HG03565 (cell line): ENCODE measurements at regions not wholly inside any gene's neighbourhood (a gene's known extent, or its start where the extent isn't known, plus 50 kb on each side); places are given as distances from the start of the nearest gene placed in this dataset.
"Not testable (repeated sequence)": the region's sequence is repeated elsewhere in the genome, so short reads cannot be mapped to it uniquely, and the experiment has no call there.

ENCODE experiments used
- ATAC-seq: cut with Tn5 transposase; IDR thresholded peaks from one replicate; pipeline ENCODE4 v1.9.1; 2021; ENCODE audit warnings: mild to moderate bottlenecking, moderate library complexity; ENCODE audit not compliant: unreplicated experiment

DNA sequence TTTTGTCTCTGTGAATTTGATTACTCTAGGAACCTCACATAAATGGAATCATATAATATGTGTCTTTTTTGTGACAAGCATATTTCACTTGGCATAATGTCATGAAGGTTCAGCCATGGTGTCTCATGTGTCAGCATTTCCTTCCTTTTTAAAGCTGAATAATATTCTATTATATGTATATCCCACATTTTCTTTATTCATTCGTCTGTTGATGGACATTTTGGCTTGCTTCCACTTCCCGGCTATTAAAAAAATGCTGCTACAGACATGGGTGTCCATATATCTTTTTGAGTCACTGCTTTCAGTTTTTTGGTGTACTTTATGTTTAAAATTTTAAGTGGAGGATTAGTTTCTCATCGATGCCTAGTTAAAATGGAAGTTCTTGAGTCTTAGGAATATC is 59.8 kb upstream of the C5orf63 start:
- no peak for ATAC-seq

DNA sequence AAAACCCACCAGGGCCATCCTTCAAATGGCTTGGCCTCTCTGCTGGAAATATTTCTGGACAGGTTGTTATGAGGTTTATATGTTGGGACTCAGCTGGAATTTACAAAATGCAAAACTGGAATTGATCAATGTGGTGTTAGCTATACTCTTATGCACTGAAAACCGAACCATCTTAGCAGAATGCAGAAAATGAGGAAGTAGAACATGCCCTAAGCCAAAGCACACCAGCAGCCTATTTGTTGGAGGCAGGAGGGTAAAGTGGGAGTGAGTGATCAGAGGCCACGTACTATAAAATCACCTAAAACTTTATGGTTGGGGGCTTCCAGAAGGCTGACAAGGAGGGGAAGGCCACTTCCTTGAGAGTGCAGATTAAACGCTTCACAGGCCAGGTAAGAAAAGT is 63.6 kb upstream of the C5orf63 start:
- no peak for ATAC-seq

DNA sequence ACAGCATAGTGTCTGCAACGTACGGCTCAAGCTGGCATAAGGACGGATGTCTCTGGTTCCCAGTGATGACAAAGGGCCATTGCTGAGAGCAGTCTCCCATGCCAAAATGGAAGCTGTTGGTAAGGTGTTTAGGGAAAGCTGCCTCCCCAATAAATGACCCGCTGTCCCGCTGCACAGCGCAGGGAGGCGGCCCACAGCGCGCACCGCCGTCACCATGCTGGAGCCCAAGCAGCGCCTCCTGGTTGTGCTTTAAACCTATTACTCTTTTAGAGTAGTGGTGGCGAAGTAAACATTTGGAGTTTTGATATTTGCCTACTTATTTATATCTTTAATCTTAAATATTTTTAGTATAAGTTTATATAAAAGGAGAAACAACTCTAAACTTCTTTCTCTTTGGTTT is 70.4 kb upstream of the C5orf63 start:
- no peak for ATAC-seq

DNA sequence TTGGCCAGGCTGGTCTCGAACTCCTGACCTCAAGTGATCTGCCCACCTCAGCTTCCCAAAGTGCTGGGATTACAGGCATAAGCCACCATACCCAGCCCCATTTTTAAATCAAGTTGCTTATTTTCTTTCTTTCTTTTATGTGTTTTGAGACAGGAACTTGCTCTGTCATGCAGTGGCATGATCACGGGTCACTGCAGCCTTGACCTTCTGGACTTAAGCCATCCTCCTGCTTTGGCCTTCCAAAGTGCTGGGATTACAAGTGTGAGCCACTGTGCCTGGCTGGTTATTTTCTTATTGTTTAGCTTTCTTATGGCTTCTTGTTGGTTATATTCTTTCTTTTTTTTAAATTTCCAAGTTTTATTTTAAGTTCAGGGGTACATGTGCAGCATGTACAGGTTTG is 79.7 kb upstream of the C5orf63 start:
- ATAC-seq = no peak

DNA sequence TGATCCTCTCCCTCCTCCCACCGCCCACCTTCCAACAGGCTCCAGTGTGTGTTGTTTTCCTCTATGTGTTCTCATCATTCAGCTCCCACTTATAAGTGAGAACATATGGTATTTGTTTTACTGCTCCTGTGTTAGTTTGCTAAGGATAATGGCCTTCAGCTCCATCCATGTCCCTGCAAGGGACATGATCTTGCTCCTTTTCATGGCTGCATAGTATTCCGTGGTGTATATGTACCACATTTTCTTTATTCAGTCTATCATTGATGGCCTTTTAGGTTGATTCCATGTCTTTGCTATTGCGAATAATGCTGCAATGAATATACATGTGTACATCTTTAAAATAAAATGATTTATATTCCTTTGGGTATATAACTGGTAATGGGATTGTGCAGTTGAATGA is 80.2 kb upstream of the C5orf63 start:
- ATAC-seq = no peak

GRCh38 chr5:127163750-127164149 is 90.4 kb upstream of the C5orf63 start:
- no peak for ATAC-seq

DNA sequence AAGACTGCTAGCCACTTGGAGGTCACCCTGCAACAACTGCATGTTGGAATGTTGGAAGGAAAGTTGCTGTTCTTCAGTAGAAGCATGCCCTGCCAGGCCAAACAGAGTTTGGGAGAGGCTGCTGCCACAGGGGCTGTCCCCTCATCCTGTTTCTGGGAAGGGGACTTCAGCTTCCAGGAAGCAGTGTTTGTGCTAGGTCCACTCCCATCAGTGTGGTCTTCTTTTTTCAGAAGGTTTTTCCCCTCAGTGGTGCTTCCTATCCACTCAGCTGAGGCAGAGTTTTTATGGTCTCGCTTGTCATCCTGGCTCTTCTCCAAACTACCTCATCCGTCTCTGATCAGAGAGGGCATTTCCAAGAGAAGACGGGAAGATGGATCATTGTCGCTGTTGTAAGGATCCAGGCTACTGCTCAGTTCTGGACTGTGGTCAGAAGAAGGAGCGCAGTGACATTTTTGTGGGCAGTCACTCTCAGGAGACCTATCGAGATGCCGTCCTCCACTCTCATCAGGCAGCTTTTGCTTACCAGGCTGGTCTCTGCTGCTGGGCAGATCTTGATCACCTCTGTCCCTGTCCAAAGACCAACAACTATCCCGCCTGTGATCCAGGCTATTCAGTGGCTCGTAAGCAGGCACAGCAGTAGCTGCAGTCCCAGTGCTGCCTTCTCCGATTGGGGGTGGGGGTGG is 97.8 kb upstream of the C5orf63 start:
- no peak for ATAC-seq

DNA sequence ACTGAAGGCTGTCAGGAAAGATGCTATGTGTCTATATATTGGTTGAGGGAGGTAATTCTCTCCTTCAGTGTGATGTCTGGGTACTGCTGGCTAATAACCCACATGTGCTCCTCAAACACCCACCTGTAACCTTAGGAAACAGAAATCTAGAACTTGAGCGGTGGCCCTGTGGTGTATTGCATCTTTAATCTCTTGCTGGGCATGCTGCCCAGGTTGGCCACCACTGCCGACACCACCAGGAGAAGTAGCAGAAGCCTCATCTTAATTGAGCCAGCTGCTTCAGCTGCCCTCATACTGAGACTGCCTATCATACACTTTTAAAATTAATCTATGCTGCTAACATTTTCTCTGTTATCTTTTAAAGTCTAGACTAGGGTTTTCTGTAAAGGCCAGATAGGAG is 103.5 kb upstream of the C5orf63 start:
- no peak for ATAC-seq

GRCh38 chr5:127182631-127183030 is 108.0 kb upstream of the MEGF10 start:
- not testable (repeated sequence) for ATAC-seq

GRCh38 chr5:127183332-127183731 is 107.3 kb upstream of the MEGF10 start:
- no peak for ATAC-seq

- no peak for ATAC-seq
Observed at GRCh38 chr5:127184851-127185250, 105.7 kb upstream of the MEGF10 start.

DNA sequence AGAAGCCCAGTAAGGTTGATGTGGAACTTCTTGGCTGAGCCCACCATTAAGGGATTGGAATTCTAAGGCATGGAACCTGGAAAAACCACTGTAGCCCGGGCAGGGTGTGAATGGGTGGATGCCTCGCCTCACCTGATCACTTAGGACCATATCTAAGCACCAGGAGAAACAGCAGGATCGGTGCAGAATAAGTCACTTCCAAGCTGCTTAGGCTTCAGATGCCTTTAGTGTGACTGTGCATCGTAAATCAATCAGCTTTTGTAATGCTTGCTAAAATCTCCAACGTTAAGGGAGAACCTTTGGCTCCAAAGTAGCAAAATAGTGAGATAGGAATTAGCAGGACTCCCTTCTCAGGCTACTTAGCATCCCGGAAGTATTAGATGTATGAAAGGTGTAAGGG is 103.9 kb upstream of the MEGF10 start:
- no peak for ATAC-seq

DNA sequence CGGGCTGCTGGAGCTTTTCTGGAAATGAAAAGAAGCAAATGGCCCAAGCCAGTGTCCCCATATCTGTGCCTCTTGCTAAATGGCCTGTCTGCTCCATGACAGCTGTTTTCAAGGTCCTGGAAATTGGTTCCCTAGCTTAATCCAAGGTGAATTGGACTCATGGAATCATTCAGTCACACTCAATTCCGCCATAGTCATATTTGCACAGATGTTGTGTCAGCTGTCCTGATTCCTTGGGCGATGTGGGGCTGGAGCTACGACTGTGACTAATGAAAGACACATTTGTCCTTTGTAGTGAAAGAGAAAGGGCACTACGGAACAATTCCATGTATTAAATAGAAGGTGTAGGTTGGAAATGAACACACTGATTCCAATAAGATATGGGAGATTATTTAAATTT is 102.9 kb upstream of the MEGF10 start:
- ATAC-seq = no peak

- ATAC-seq = no peak
Observed at GRCh38 chr5:127192150-127192549, 98.4 kb upstream of the MEGF10 start.

DNA sequence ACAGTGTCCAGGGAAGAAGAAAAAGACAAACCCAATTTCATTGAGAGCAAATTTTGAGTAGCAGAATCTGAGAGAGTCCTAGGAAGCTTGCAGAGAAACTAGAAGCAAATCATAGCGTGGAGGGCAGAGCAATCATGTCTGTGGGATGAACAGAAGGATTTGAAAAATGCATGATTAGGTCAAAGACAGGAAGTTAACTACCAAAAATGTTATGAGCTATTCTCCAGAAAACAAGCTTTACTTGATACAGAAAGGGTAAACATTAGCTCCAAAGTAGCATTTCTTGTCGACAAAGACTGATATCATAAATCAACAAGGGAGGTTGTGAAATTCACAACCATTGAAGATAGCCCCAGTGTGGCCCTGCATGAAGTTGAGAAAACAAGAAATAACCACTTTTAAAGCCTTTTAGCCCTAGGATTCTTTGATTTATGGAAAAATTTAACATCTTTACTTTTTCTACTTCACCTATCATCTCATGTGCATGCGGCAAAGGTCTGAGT is 97.7 kb upstream of the MEGF10 start:
- ATAC-seq = no peak

GRCh38 chr5:127196042-127196441 is 94.6 kb upstream of the MEGF10 start:
- no peak for ATAC-seq

- not testable (repeated sequence) for ATAC-seq
Observed at GRCh38 chr5:127197402-127198167, 93.0 kb upstream of the MEGF10 start.

DNA sequence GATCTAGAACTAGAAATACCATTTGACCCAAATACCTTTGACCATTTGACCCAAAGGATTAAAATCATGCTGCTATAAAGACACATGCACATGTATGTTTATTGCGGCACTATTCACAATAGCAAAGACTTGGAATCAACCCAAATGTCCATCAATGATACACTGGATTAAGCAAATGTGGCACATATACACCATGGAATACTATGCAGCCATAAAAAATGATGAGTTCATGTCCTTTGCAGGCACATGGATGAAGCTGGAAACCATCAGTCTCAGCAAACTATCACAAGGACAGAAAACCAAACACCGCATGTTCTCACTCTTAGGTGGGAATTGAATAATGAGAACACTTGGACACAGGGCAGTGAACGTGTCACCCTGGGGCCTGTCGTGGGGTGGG is 87.9 kb upstream of the MEGF10 start:
- not testable (repeated sequence) for ATAC-seq

GRCh38 chr5:127203818-127204217 is 86.8 kb upstream of the MEGF10 start:
- ATAC-seq = no peak

DNA sequence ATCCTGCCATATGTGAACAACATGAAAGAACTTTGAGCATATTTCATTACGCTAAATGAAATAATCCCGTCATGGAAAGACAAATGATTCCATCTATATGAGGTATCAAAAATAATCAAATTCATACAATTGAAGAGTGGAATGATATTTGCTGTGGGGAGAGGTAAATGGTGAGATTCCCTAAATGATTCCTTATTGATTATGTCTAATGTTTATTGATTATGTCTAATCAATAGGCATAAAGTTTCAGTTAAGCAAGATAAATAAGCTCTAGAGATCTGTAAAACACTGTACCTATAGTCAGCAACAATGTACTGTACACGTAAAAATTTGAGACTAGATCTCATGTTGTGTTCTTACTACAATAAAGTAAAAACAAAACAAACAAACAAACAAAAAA is 85.4 kb upstream of the MEGF10 start:
- no peak for ATAC-seq

GRCh38 chr5:127206320-127207113 is 84.1 kb upstream of the MEGF10 start:
- no peak for ATAC-seq

- ATAC-seq = no peak
Observed at GRCh38 chr5:127210042-127210441, 80.6 kb upstream of the MEGF10 start.
